ENCODE measurements at regions not wholly inside any gene's neighbourhood (a gene's known extent, or its start where the extent isn't known, plus 50 kb on each side); places are given as distances from the start of the nearest gene placed in this dataset.

- TF ChIP-seq CTCF (IDR thresholded peaks at IDR 0.05; ENCODE audit: unreplicated experiment in 3 of 3): no peak
- Mint-ChIP-seq H3K4me1 (no peaks in the 10 kb centered on the region), H3K36me3 (ENCODE audit: low read depth) (no peaks in the 10 kb centered on the region), H3K27ac (no peak overlapping the region), H3K9me3 (no peaks in the 10 kb centered on the region), H3K4me3 (no peak overlapping the region), H3K27me3 (ENCODE audit: low read depth) (no peaks in the 10 kb centered on the region)
Observed at GRCh38 chr4:34814266-34814665, 1430.0 kb downstream of the ARAP2 start.

- Mint-ChIP-seq H3K27ac (no peak overlapping the region), H3K9me3 (no peaks in the 10 kb centered on the region), H3K36me3 (ENCODE audit: low read depth) (no peaks in the 10 kb centered on the region), H3K4me1 (no peaks in the 10 kb centered on the region), H3K4me3 (no peak overlapping the region), H3K27me3 (ENCODE audit: low read depth) (no peaks in the 10 kb centered on the region)
- no peak for TF ChIP-seq CTCF (IDR thresholded peaks at IDR 0.05; ENCODE audit: unreplicated experiment in 3 of 3)
Observed at GRCh38 chr4:34824515-34824914, 1419.8 kb downstream of the ARAP2 start.

GRCh38 chr4:34826660-34827059 lies 1417.7 kb downstream of the ARAP2 start:
- H3K4me3 Mint-ChIP-seq: no peak overlapping the region
- no peak overlapping the region for H3K27ac Mint-ChIP-seq
- no peaks in the 10 kb centered on the region for H3K27me3 Mint-ChIP-seq (ENCODE audit: low read depth)
- no peaks in the 10 kb centered on the region for H3K9me3 Mint-ChIP-seq
- no peaks in the 10 kb centered on the region for H3K4me1 Mint-ChIP-seq
- no peaks in the 10 kb centered on the region for H3K36me3 Mint-ChIP-seq (ENCODE audit: low read depth)
- TF ChIP-seq CTCF (IDR thresholded peaks at IDR 0.05; ENCODE audit: unreplicated experiment in 3 of 3): no peak

GRCh38 chr4:34845926-34846325 lies 1398.4 kb downstream of the ARAP2 start:
- Mint-ChIP-seq H3K27ac (no peak overlapping the region), H3K4me3 (no peak overlapping the region), H3K27me3 (ENCODE audit: low read depth) (no peaks in the 10 kb centered on the region), H3K4me1 (no peaks in the 10 kb centered on the region), H3K36me3 (ENCODE audit: low read depth) (no peaks in the 10 kb centered on the region), H3K9me3 (no peaks in the 10 kb centered on the region)
- TF ChIP-seq CTCF (IDR thresholded peaks at IDR 0.05; ENCODE audit: unreplicated experiment in 3 of 3): no peak

GRCh38 chr4:34850421-34850820 lies 1393.9 kb downstream of the ARAP2 start:
- H3K4me1 Mint-ChIP-seq: no peaks in the 10 kb centered on the region
- H3K27me3 Mint-ChIP-seq (ENCODE audit: low read depth): no peaks in the 10 kb centered on the region
- no peaks in the 10 kb centered on the region for H3K9me3 Mint-ChIP-seq
- TF ChIP-seq CTCF (IDR thresholded peaks at IDR 0.05; ENCODE audit: unreplicated experiment in 3 of 3): no peak
- H3K27ac Mint-ChIP-seq: no peak overlapping the region
- no peaks in the 10 kb centered on the region for H3K36me3 Mint-ChIP-seq (ENCODE audit: low read depth)
- no peak overlapping the region for H3K4me3 Mint-ChIP-seq

- H3K4me3 Mint-ChIP-seq: no peak overlapping the region
- TF ChIP-seq CTCF (IDR thresholded peaks at IDR 0.05; ENCODE audit: unreplicated experiment in 3 of 3): no peak
Observed at GRCh38 chr4:34850968-34851367, 1393.3 kb downstream of the ARAP2 start.

More at GRCh38 chr4:34850968-34851367, 1393.3 kb downstream of the ARAP2 start:
- H3K27ac Mint-ChIP-seq: no peak overlapping the region
- no peaks in the 10 kb centered on the region for H3K4me1 Mint-ChIP-seq
- H3K27me3 Mint-ChIP-seq (ENCODE audit: low read depth): no peaks in the 10 kb centered on the region
- no peaks in the 10 kb centered on the region for H3K36me3 Mint-ChIP-seq (ENCODE audit: low read depth)
- no peaks in the 10 kb centered on the region for H3K9me3 Mint-ChIP-seq

Data from nephron (organoid).